ENCODE measurements at regions not wholly inside any gene's neighbourhood (a gene's known extent, or its start where the extent isn't known, plus 50 kb on each side); places are given as distances from the start of the nearest gene placed in this dataset.

DNA sequence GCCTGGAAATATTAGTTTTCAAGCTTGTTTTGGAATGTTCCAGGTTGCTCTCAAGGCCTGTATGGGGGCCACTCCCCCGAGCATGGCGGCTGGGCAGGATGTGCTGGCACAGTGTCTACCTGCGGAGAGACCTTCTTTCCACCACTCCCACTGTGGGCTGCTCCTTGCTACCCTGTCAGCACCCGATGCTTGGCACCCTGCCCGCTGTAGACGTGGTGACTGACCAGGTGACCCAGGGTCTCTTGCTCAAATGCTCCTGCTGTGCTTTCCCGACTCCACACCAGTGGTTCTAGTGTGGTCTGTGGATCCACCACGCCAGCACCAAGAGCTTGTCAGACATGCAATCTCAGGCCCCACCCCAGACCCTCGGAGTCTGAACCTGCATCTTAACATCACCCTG lies 213.3 kb downstream of the SH3BP4 start:
- Mint-ChIP-seq H3K36me3 (ENCODE audit: unreplicated experiment) (peaks cover 19% of the 10 kb centered on the region), H3K27ac (ENCODE audit: unreplicated experiment) (no peak overlapping the region)
- TF ChIP-seq, protein P1, sequence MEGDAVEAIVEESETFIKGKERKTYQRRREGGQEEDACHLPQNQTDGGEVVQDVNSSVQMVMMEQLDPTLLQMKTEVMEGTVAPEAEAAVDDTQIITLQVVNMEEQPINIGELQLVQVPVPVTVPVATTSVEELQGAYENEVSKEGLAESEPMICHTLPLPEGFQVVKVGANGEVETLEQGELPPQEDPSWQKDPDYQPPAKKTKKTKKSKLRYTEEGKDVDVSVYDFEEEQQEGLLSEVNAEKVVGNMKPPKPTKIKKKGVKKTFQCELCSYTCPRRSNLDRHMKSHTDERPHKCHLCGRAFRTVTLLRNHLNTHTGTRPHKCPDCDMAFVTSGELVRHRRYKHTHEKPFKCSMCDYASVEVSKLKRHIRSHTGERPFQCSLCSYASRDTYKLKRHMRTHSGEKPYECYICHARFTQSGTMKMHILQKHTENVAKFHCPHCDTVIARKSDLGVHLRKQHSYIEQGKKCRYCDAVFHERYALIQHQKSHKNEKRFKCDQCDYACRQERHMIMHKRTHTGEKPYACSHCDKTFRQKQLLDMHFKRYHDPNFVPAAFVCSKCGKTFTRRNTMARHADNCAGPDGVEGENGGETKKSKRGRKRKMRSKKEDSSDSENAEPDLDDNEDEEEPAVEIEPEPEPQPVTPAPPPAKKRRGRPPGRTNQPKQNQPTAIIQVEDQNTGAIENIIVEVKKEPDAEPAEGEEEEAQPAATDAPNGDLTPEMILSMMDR (IDR thresholded peaks at IDR 0.05; ENCODE audit: partially characterized antibody, unreplicated experiment) = no peak

GRCh38 chr2:235165631-235166030 lies 213.8 kb downstream of the SH3BP4 start:
- Mint-ChIP-seq H3K9me3 (ENCODE audit: unreplicated experiment) (peaks cover 10% of the 10 kb centered on the region), H3K4me1 (ENCODE audit: low read depth, unreplicated experiment) (peaks cover 15% of the 10 kb centered on the region), H3K27ac (ENCODE audit: unreplicated experiment) (no peak overlapping the region), H3K4me3 (ENCODE audit: unreplicated experiment) (no peak overlapping the region), H3K27me3 (ENCODE audit: unreplicated experiment) (peaks cover 4% of the 10 kb centered on the region), H3K36me3 (ENCODE audit: unreplicated experiment) (peaks cover 14% of the 10 kb centered on the region)
- TF ChIP-seq, protein P1 (IDR thresholded peaks at IDR 0.05; ENCODE audit: partially characterized antibody, unreplicated experiment) = no peak
- no peak for DNase-seq

More for the DNA sequence above, 213.3 kb downstream of the SH3BP4 start:
- peaks cover 11% of the 10 kb centered on the region for H3K4me1 Mint-ChIP-seq (ENCODE audit: low read depth, unreplicated experiment)
- peaks cover 9% of the 10 kb centered on the region for H3K9me3 Mint-ChIP-seq (ENCODE audit: unreplicated experiment)
- no peak overlapping the region for H3K4me3 Mint-ChIP-seq (ENCODE audit: unreplicated experiment)
- peaks cover 5% of the 10 kb centered on the region for H3K27me3 Mint-ChIP-seq (ENCODE audit: unreplicated experiment)
- DNase-seq = no peak

DNA sequence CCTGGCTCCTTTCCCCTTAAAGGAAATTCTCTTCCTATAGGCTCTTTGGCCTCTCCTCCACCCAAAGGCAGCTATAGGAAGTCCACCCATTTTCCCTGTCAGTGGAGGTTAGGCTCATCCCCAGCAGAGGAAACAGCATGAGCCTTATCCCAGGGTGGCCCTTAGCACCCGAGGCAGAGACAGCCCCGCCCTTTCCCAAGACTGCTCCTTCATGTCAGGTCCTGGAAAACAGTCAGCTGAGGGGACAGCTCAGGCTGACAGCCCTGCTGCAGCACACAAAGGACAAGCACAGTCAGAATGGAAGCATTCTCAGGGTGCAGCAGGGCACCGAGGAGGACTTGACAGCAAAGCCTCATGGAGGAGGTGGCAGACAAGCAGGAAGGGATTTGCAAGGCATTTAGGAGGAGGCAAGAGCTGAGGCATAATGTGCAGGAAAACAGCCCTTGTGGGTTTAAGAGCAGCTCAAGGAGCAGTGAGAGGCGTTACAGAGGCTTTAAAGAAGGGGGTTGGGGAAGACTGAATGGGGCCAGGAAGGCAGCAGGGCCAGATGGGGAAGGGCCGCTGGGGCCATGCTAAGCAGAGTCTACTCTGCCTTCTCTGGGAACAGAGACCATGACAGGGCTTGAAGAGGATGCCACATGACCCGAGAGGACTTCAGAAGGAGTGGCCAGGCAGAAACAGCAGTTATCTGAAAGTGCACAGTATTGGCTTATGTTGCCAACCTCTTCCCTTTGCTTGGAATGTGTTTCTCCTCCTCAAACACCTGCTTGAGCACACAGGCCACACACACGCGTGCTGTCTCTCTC lies 216.6 kb downstream of the SH3BP4 start:
- H3K27me3 Mint-ChIP-seq (ENCODE audit: unreplicated experiment) = peaks cover 11% of the 10 kb centered on the region
- peaks cover 9% of the 10 kb centered on the region for H3K36me3 Mint-ChIP-seq (ENCODE audit: unreplicated experiment)
- H3K4me3 Mint-ChIP-seq (ENCODE audit: unreplicated experiment) = no peak overlapping the region
- no peak for DNase-seq
- H3K27ac Mint-ChIP-seq (ENCODE audit: unreplicated experiment) = no peak overlapping the region
- TF ChIP-seq, protein P1 (IDR thresholded peaks at IDR 0.05; ENCODE audit: partially characterized antibody, unreplicated experiment) = no peak
- H3K4me1 Mint-ChIP-seq (ENCODE audit: low read depth, unreplicated experiment) = peaks cover 25% of the 10 kb centered on the region
- H3K9me3 Mint-ChIP-seq (ENCODE audit: unreplicated experiment) = peaks cover 8% of the 10 kb centered on the region

DNA sequence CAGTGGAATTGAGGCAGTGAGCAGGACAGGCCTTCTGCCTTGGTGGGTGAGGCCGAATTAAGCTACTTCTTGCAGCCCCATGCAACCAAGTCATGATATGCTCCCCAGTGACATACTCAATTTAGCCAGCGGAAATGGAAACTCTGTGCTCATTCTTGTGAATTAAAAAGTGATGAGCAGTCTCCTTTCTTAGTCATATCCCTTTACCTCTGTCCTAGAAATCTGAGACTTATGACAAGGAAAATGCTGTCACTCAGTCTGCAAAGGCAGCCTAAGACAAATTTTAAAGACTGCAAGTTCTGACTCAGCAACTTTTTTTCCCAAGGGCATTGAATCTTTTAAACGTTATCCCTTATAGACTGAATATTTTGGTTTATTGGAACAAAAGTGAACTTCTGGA lies 218.2 kb downstream of the SH3BP4 start:
- no peak overlapping the region for H3K4me3 Mint-ChIP-seq (ENCODE audit: unreplicated experiment)
- H3K36me3 Mint-ChIP-seq (ENCODE audit: unreplicated experiment) = peaks cover 5% of the 10 kb centered on the region
- no peak for DNase-seq
- TF ChIP-seq, protein P1 (IDR thresholded peaks at IDR 0.05; ENCODE audit: partially characterized antibody, unreplicated experiment) = no peak
- H3K27me3 Mint-ChIP-seq (ENCODE audit: unreplicated experiment) = peaks cover 9% of the 10 kb centered on the region
- peaks cover 5% of the 10 kb centered on the region for H3K9me3 Mint-ChIP-seq (ENCODE audit: unreplicated experiment)
- peaks cover 25% of the 10 kb centered on the region for H3K4me1 Mint-ChIP-seq (ENCODE audit: low read depth, unreplicated experiment)
- no peak overlapping the region for H3K27ac Mint-ChIP-seq (ENCODE audit: unreplicated experiment)
